ENCODE measurements at regions not wholly inside any gene's neighbourhood (a gene's known extent, or its start where the extent isn't known, plus 50 kb on each side); places are given as distances from the start of the nearest gene placed in this dataset.

GRCh38 chr10:131810036-131810804 lies 90.6 kb upstream of the PPP2R2D start:
- in situ Hi-C loops (cut with HindIII; ENCODE audit: low sequenced_read_pairs) = no loop called here

GRCh38 chr10:131810805-131811629 lies 89.8 kb upstream of the PPP2R2D start:
- in situ Hi-C loops (cut with HindIII; ENCODE audit: low sequenced_read_pairs) = no loop called here

DNA sequence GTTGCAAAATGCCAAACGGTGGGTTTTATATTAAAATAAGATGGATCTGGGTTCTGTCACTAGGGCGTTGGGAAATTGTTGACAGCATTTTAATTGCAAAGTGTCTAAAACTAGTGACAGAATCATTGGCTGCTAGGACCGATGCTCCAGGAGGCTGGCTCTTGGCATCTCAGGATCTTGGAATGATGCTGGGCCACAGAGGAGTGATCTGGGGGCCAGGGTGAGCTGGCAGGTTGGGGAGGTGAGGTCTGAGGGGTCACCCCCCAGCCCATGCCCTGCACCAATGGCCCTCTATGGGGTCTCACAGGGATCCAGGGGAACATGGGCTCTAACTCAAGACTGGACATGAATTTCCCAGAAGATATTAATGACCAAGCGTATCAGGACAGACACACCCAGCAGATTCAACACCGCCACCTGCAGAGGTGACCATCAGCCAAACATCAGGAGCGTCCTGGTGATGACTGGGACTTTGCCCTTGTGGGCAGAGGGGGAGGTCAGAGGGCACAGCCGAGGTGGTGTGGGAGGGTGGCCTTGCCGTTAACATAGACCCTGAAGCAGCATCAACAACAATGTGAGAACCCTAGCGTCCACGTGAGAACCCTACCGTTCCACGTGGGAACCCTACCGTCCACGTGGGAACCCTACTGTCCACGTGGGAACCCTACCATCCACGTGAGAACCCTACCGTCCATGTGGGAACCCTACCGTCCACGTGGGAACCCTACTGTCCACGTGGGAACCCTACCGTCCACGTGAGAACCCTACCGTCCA lies 89.0 kb upstream of the PPP2R2D start:
- in situ Hi-C loops (cut with HindIII; ENCODE audit: low sequenced_read_pairs) = no loop called here

DNA sequence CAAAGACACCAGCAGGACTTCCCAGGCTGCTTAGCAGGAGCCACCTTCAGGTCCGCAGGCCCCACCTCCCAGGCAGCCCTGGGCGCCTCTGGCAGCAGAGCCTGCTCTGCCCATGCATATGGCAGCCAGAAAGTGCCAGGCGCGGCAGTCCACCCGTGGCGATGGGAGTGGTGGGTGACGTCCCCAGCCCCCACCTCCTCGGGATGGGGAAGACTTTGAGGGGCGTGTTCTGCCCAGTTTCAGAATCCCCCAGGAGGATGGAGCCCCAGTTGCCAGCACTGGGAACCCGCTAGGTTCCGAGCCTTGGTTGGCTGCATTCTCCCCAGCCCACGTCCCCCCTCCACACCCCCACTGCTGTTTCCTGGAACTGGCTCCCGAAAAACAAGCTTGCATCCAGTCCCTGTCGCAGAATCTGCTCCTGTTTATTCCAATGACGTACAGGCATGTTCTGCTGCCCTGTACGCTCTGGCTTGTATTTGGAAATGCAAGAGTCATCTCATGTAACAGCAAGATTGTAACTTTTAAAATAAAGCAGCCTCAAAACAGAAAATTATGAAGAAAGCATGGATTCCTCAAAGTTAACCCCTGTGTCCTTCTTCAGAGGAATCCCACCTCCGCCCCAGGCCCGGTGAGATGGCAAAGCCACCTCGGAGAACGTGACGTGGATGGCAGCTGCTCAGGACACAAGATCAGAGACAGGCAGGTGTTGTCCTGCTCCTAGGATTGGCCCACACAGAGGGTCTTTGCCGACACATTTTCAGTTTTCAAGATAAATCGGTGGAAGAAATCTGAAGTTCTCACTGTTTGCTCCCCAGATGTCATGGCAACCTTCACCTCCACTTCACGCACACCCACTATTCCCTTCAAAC lies 87.8 kb upstream of the PPP2R2D start:
- in situ Hi-C loops (cut with HindIII; ENCODE audit: low sequenced_read_pairs) = no loop called here

DNA sequence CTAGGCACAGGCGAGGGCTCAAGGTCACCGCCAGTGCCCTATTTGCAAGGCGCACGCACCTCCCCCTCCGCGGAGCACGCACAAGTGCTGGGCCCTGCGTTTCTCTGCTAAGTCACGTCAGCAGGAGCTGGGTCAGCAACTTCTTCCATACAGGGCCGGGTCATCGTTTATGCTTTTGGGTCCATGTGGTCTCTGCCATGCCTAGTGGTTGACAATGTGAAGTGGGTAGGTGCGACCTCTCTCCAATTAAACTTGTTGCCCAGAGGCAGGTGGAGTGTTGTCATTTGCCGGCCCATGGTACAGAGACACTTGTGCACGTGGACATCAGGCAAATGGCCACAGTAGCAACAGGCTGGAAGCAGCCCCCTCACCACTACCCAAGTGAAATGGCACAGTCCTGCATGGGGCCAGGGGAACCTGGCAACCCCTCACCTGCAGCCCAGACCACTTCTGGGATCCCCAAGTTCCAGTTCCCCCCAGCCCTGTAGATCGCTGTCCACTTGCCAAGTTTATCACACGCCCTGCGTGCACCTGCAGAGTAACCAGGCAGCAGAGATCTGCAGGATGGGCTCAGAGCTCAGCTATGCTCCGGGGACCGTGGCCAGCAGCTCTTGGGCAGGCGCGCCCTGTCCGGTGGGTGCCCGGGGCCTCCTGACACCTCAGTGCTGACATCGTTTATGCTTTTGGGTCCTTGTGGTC lies 86.1 kb upstream of the PPP2R2D start:
- in situ Hi-C loops (cut with HindIII; ENCODE audit: low sequenced_read_pairs) = no loop called here

DNA sequence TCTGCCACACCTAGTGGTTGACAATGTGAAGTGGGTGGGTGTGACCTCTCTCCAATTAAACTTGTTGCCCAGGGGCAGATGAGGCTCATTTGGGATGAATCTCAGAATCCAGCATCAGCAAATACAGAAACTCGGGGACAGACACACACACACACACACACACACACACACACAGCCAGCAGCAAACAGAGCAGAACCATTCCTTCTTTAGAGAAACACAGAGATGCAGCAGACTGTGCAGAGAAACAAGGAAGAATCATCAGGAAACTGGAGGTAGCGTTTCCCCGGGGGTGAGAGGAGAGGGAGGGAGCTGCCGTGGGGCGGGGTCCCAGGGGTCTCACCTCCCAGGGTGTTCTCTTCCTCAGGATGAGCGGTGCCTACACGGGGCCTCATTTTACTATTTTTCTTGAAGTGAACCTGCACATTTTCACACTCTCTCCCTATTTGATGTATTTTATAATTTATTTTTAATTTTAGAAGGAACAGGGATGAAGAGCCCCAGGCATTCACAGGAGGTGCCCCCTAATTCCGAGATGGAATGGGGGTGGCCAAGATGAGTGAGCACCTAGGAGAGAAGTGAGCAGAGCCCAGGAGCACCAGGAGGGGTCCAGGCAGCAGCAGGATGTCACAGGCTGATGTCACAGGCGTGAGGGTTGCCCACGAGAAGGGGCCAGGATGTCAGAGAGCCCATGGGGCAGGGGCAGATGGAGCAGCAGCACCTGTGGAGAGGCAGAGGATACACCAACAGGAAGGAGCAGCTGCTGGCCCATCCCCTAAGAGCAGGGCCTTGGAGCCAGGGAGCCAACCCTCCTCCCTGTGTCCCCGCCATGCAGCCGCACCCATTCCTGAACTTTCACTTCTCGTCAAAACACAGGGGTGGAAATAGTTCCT lies 85.3 kb upstream of the PPP2R2D start:
- in situ Hi-C loops (cut with HindIII; ENCODE audit: low sequenced_read_pairs) = no loop called here

- in situ Hi-C loops (cut with HindIII; ENCODE audit: low sequenced_read_pairs) = no loop called here
Observed at GRCh38 chr10:131816157-131816775, 84.5 kb upstream of the PPP2R2D start.

GRCh38 chr10:131816941-131817700 lies 83.7 kb upstream of the PPP2R2D start:
- in situ Hi-C loops (cut with HindIII; ENCODE audit: low sequenced_read_pairs) = no loop called here

GRCh38 chr10:131817866-131818509 lies 82.8 kb upstream of the PPP2R2D start:
- in situ Hi-C loops (cut with HindIII; ENCODE audit: low sequenced_read_pairs) = no loop called here

GRCh38 chr10:131818510-131819234 lies 82.1 kb upstream of the PPP2R2D start:
- in situ Hi-C loops (cut with HindIII; ENCODE audit: low sequenced_read_pairs) = no loop called here

GRCh38 chr10:131819241-131820072 lies 81.4 kb upstream of the PPP2R2D start:
- in situ Hi-C loops (cut with HindIII; ENCODE audit: low sequenced_read_pairs) = no loop called here

- in situ Hi-C loops (cut with HindIII; ENCODE audit: low sequenced_read_pairs) = no loop called here
Observed at GRCh38 chr10:131820626-131821025, 80.2 kb upstream of the PPP2R2D start.

GRCh38 chr10:131821378-131822012 lies 79.3 kb upstream of the PPP2R2D start:
- in situ Hi-C loops (cut with HindIII; ENCODE audit: low sequenced_read_pairs) = no loop called here

DNA sequence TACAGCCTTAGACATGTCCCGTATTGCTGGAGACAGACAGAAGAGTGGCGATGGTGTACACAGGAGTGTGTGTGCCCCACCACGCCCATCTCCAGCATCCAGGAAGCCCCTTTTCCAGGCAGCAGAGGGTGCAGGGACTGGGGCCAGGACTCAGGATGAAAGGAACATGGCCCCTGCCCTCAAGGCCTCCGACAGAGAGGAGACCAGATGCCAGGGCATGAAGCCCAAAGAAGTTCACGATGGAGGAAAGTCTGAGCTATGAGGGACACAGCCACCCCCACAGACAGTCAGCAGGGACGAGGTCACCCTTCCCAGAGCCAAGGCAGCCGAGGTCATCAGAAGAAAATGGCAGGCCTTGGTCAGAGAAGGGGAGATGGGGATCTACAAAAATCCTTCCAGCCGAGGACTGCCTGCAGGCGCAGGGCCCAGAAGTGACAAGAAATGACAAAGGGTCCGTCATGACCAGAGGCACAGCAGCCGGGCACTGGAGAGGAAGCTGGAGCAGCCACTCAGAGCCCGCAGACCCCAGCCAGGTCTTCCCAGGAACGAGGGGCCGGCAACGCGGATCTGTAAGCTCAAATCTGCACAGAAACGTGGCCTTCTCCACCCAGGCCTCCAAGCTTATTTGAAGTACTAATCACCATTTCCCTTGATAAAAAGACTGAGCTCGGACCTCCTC lies 78.7 kb upstream of the PPP2R2D start:
- in situ Hi-C loops (cut with HindIII; ENCODE audit: low sequenced_read_pairs) = no loop called here
